ENCODE measurements at regions not wholly inside any gene's neighbourhood (a gene's known extent, or its start where the extent isn't known, plus 50 kb on each side); places are given as distances from the start of the nearest gene placed in this dataset.
A peak's percentile ranks its signal among the peaks of the same experiment; 100 is the strongest.

DNA sequence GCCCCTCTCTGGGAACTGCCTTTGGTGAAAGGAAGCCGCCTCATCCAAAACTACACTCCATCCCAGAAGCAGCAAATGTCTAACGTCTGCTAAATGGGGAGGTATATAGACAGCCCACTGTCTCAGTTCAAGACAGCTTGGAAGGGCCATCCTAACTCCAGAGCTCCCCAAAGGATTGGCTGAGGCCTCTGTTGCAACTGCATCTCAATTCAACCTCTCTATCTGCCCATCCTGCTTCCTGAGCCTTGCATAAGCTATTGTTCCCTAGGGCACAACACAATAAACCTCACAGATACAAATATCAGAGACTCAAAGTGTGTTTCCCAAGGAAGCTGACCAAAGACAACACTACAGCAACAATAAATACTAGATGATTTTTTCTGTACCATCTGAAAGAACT is 495.2 kb upstream of the SOX5 start:
- no peak overlapping the region for H2AFZ ChIP-seq (ENCODE audit: low read length)
- no peaks in the 10 kb centered on the region for H3K4me1 ChIP-seq (ENCODE audit: insufficient read depth, low read length)
- in situ Hi-C loops (cut with HindIII; ENCODE audit: extremely low pct_ligation_motif_present, low pct_unique_long_range_greater_than_20kb) (no loop called here), intact Hi-C loops (cut with micrococcal nuclease; ENCODE audit: unreplicated experiment) (no loop called here)
- no peak overlapping the region for H3K27ac ChIP-seq (ENCODE audit: extremely low read length, insufficient read depth, low read length)
- H3K9ac ChIP-seq (ENCODE audit: insufficient read depth, low read depth, low read length), result no peak overlapping the region
- H4K20me1 ChIP-seq (ENCODE audit: insufficient read depth, low read length), result no peaks in the 10 kb centered on the region
- no peak for DNase-seq (ENCODE audit: low spot score)
- H3K79me2 ChIP-seq (ENCODE audit: insufficient read depth, low read length), result no peaks in the 10 kb centered on the region
- POLR2A ChIA-PET, result no interaction called here
- no TSS peak for BruUV-seq (replicated peaks)
- no peak for FAIRE-seq
- 64% methylated on average over 2 of the region's 2 CpGs for WGBS (ENCODE audit: low lambda C conversion rate)
- no peaks in the 10 kb centered on the region for H3K9me3 ChIP-seq (ENCODE audit: low read length)
- no peak overlapping the region for H3K4me3 ChIP-seq (replicated peaks in 1 of 3; ENCODE audit: insufficient read depth in 1 of 3, low read depth in 2 of 3, low read length in 3 of 3)
- no peak for ATAC-seq
- no peak overlapping the region for H3K4me2 ChIP-seq (ENCODE audit: low read depth, low read length)
- no peaks in the 10 kb centered on the region for H3K36me3 ChIP-seq (replicated peaks in 1 of 2; ENCODE audit: control insufficient read depth in 1 of 2, insufficient read depth in 2 of 2, low read length in 2 of 2)
- TF ChIP-seq, protein P1, sequence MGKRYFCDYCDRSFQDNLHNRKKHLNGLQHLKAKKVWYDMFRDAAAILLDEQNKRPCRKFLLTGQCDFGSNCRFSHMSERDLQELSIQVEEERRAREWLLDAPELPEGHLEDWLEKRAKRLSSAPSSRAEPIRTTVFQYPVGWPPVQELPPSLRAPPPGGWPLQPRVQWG (CRISPR knock-in tag; IDR thresholded peaks at IDR 0.05; ENCODE audit: borderline replicate concordance, low read depth), result no peak
- TF ChIP-seq, protein P2, sequence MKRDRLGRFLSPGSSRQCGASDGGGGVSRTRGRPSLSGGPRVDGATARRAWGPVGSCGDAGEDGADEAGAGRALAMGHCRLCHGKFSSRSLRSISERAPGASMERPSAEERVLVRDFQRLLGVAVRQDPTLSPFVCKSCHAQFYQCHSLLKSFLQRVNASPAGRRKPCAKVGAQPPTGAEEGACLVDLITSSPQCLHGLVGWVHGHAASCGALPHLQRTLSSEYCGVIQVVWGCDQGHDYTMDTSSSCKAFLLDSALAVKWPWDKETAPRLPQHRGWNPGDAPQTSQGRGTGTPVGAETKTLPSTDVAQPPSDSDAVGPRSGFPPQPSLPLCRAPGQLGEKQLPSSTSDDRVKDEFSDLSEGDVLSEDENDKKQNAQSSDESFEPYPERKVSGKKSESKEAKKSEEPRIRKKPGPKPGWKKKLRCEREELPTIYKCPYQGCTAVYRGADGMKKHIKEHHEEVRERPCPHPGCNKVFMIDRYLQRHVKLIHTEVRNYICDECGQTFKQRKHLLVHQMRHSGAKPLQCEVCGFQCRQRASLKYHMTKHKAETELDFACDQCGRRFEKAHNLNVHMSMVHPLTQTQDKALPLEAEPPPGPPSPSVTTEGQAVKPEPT (CRISPR knock-in tag; IDR thresholded peaks at IDR 0.05; ENCODE audit: low read depth), result no peak
- CTCF ChIA-PET (ENCODE audit: low intra/inter-chr PET ratio, low total read pairs), result no interaction called here
- H3K27me3 ChIP-seq (ENCODE audit: control insufficient read depth in 1 of 2, insufficient read depth in 2 of 2, low read length in 2 of 2), result no peaks in the 10 kb centered on the region

DNA sequence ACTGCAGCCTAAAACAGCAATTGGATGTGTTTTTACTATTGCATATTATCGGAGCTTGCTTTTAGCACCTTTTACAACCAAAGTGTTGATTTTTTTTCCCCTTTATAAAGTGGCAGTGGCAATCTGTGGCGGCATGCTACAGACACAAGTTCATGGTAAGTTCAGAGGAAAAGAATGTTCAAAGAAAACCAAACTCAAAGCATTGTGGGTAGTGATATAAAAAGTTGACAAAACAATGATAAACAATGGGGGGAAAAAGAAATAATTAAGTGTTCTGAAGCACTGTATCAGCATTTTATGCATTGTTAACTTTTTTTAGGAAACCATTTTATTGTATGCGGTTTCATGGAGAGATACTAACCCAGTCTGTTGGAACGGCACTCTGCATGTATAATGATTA is 492.0 kb upstream of the SOX5 start:
- ChIA-PET POLR2A (no interaction called here), CTCF (ENCODE audit: low intra/inter-chr PET ratio, low total read pairs) (no interaction called here)
- FAIRE-seq (no peak), DNase-seq (ENCODE audit: low spot score) (no peak), ATAC-seq (no peak)
- Histone ChIP-seq H3K4me1 (ENCODE audit: insufficient read depth, low read length) (no peaks in the 10 kb centered on the region), H3K9me3 (ENCODE audit: low read length) (no peaks in the 10 kb centered on the region), H4K20me1 (ENCODE audit: insufficient read depth, low read length) (no peaks in the 10 kb centered on the region), H3K9ac (ENCODE audit: insufficient read depth, low read depth, low read length) (no peak overlapping the region), H2AFZ (ENCODE audit: low read length) (no peak overlapping the region), H3K4me3 (replicated peaks in 1 of 3; ENCODE audit: insufficient read depth in 1 of 3, low read depth in 2 of 3, low read length in 3 of 3) (no peak overlapping the region), H3K27me3 (ENCODE audit: control insufficient read depth in 1 of 2, insufficient read depth in 2 of 2, low read length in 2 of 2) (no peaks in the 10 kb centered on the region), H3K36me3 (replicated peaks in 1 of 2; ENCODE audit: control insufficient read depth in 1 of 2, insufficient read depth in 2 of 2, low read length in 2 of 2) (no peaks in the 10 kb centered on the region), H3K79me2 (ENCODE audit: insufficient read depth, low read length) (no peaks in the 10 kb centered on the region), H3K27ac (ENCODE audit: extremely low read length, insufficient read depth, low read length) (no peak overlapping the region), H3K4me2 (ENCODE audit: low read depth, low read length) (no peak overlapping the region)
- in situ Hi-C loops (cut with HindIII; ENCODE audit: extremely low pct_ligation_motif_present, low pct_unique_long_range_greater_than_20kb) (no loop called here), intact Hi-C loops (cut with micrococcal nuclease; ENCODE audit: unreplicated experiment) (no loop called here)
- TF ChIP-seq, protein P3, sequence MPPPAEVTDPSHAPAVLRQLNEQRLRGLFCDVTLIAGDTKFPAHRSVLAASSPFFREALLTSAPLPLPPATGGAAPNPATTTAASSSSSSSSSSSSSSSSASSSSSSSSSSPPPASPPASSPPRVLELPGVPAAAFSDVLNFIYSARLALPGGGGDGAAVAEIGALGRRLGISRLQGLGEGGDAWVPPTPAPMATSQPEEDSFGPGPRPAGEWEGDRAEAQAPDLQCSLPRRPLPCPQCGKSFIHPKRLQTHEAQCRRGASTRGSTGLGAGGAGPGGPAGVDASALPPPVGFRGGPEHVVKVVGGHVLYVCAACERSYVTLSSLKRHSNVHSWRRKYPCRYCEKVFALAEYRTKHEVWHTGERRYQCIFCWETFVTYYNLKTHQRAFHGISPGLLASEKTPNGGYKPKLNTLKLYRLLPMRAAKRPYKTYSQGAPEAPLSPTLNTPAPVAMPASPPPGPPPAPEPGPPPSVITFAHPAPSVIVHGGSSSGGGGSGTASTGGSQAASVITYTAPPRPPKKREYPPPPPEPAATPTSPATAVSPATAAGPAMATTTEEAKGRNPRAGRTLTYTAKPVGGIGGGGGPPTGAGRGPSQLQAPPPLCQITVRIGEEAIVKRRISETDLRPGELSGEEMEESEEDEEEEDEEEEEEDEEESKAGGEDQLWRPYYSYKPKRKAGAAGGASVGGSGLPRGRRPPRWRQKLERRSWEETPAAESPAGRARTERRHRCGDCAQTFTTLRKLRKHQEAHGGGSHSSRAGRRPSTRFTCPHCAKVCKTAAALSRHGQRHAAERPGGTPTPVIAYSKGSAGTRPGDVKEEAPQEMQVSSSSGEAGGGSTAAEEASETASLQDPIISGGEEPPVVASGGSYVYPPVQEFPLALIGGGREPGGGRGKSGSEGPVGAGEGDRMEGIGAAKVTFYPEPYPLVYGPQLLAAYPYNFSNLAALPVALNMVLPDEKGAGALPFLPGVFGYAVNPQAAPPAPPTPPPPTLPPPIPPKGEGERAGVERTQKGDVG (CRISPR knock-in tag; IDR thresholded peaks at IDR 0.05; ENCODE audit: borderline replicate concordance), result no peak
- TF ChIP-seq MAFK (conservative IDR thresholded peaks at IDR 0.05 in 1 of 2, IDR thresholded peaks at IDR 0.05 in 1 of 2; ENCODE audit: low read length in 2 of 2), result peak in 1 of 2 experiments; percentile 24; a peak in 1 of 4 replicates
- no TSS peak for BruUV-seq (replicated peaks)
- WGBS (ENCODE audit: low lambda C conversion rate), result 60% methylated on average over 4 of the region's 4 CpGs

All from HepG2 (cell line).